A673 (cell line): ENCODE measurements at regions not wholly inside any gene's neighbourhood (a gene's known extent, or its start where the extent isn't known, plus 50 kb on each side); places are given as distances from the start of the nearest gene placed in this dataset.

Source experiments
- CTCF ChIP-seq: fragments of 300-800, 200-600 bp; sonication (generic); conservative IDR thresholded peaks from 2 replicates; pipeline ENCODE4 v1.5.1; 2017; ENCODE audit warnings: low read depth, mild to moderate bottlenecking, antibody characterized with exemption, low read length, moderate library complexity, mixed read lengths
- EZH2 ChIP-seq: fragments of 200-600 bp; sonication (generic); IDR thresholded peaks from 2 replicates; pipeline ENCODE4 v1.6.1; 2017; ENCODE audit warnings: borderline replicate concordance, low read depth, mild to moderate bottlenecking, mixed read lengths, antibody characterized with exemption, low read length; ENCODE audit not compliant: poor library complexity, severe bottlenecking

GRCh38 chr12:127147724-127148123 lies 1119.2 kb upstream of the TMEM132C start:
- TF ChIP-seq CTCF (no peak), EZH2 (no peak)
